GM20000 (cell line): ENCODE measurements at regions not wholly inside any gene's neighbourhood (a gene's known extent, or its start where the extent isn't known, plus 50 kb on each side); places are given as distances from the start of the nearest gene placed in this dataset.

ENCODE experiments used
- DNase-seq: peaks from one replicate; pipeline ENCODE4 v3.0.0; 2012; ENCODE audit warnings: low spot score
- TF ChIP-seq, protein P1 (sequence below): IDR thresholded peaks from 2 replicates; pipeline ENCODE4 v1.5.1; 2012; ENCODE audit warnings: mild to moderate bottlenecking, control low read depth; ENCODE audit errors: extremely low read depth, missing control alignments

DNA sequence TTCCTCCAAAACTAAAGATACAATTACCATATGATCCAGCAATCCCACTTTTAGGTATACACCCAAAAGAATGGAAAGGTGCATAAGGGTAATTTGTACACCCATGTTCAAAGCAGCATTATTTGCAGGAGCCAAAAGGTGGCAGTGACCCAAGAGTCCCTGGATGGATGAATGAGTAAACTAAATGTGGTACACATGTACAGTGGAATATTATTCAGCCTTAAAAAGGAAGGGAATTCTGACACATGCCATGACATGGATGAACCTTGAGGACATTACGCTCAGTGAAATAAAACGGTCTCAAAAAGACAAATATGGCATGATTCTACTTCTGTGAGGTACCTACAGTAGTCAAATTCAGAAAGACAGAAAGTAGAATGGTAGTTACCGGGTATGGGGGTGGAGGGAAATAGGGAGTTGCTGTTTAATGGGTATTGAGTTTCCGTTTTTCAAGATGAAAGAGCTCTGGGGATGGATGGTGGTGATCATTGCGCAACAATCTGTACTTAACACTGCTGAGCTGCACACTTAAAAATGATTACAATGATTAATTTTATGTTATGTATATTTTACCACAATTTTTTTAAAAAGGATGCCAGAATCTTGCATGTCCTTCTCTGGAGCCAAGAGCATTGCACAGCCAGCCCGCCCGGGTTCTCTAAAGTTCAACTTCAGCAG lies 518.9 kb upstream of the JARID2 start:
- TF ChIP-seq, protein P1, sequence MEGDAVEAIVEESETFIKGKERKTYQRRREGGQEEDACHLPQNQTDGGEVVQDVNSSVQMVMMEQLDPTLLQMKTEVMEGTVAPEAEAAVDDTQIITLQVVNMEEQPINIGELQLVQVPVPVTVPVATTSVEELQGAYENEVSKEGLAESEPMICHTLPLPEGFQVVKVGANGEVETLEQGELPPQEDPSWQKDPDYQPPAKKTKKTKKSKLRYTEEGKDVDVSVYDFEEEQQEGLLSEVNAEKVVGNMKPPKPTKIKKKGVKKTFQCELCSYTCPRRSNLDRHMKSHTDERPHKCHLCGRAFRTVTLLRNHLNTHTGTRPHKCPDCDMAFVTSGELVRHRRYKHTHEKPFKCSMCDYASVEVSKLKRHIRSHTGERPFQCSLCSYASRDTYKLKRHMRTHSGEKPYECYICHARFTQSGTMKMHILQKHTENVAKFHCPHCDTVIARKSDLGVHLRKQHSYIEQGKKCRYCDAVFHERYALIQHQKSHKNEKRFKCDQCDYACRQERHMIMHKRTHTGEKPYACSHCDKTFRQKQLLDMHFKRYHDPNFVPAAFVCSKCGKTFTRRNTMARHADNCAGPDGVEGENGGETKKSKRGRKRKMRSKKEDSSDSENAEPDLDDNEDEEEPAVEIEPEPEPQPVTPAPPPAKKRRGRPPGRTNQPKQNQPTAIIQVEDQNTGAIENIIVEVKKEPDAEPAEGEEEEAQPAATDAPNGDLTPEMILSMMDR, result no peak
- DNase-seq, result no peak

DNA sequence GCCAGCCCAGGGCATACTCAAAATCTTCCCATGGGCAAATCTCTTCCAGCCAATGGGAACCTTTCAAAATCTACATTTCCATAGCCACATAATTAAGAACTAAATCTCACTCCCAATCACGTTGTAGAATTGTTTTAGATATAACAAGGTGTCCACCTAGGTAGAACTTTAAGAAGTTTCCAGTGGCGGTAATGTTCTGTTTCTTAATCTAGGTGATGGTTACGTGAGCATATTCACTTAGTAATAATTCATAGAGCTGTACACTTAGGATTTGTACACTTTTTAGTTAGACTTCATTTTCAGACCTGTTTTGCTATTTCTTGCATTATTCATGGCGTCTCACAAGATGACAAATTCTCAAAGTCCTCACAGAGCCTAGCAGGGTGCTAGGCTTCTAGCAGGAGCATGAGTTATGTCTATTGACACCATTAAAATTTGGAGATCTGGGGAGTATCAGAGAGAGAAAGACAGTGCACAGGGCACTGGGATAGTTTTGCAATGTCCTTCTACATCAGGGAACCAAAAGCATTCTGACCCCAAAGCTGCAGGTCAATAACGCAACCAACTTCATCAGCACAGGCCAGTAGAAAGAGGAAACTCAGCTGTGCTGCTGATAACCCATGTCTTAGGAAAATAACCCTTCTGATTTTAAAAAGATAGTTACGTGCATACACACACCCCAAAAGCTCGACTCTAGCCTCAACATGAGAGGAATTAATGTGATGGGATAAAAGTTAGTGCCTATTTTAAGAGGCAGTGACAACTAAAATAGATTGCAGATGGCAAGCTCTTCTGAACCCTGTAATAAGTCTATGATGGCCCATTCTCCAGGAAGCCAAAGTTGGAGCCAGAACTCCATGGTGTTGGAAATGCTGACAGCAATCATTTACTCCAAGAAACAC lies 518.1 kb upstream of the JARID2 start:
- TF ChIP-seq, protein P1, result no peak
- no peak for DNase-seq

DNA sequence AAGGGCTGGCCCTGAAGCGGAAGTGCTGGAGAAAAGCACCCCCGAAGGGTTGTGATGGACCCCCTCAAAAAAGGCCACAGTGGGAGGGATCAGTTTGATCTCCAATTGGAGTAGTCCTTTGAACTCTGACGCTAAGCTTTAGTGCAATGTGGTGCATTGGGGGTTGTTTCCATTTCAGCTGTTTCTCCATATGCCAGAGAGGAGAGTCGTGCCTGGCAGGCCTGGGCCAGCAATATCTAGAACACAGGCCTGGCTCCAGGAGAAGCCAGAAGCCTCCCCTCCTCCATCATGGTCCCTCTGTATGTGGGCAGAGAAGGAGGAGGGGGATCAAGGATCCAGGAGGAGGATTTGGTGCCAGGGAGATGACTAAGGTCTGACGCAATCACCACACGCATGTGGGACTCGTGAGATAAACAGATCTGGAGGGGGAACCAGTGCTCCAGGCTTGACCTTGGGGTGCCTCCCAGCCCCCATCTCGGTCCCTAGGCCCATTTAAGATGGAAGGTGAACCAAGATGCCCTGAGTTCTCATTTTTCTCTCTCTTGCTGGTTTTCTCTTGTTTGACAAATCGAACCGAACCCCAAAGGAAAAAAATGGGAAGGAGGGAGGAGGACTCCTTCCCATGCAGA lies 517.4 kb upstream of the JARID2 start:
- TF ChIP-seq, protein P1, result no peak
- DNase-seq, result no peak

DNA sequence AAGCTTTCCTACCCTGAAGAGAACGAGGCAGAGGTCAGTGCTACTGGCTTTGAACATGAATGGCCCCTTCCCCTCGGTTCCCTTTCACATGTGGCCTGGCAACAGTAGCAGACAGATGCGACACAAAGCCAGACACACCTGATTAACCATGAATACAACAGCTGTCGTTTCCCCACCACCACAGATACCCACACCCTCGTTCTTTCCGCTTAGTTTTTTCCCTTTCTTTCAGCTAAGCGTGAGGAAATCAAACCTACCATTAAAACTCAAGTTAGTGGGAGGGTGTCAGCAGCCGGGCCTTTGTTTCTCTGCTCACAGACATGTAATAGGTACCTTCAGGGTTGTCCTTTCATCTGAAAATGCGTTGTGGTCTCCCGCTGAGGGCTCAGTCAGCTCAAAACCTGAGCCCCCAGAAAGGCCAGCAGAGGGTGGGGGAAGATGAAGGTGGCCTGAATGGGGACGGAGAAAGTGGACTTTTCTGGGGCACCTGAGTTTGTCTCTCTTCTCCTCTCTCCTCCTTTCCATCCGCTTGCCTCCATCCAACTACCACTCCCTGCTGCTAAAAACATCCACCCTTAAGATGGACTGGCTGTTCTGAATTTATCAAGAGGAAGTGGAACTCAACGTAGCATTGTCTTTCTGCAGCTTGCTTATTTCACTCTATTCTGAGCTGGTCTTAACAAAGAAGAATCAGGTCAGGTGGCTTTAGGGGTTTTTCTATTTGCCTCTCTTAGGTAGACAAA lies 516.6 kb upstream of the JARID2 start:
- peak; percentile 50 for DNase-seq
- TF ChIP-seq, protein P1, result no peak

DNA sequence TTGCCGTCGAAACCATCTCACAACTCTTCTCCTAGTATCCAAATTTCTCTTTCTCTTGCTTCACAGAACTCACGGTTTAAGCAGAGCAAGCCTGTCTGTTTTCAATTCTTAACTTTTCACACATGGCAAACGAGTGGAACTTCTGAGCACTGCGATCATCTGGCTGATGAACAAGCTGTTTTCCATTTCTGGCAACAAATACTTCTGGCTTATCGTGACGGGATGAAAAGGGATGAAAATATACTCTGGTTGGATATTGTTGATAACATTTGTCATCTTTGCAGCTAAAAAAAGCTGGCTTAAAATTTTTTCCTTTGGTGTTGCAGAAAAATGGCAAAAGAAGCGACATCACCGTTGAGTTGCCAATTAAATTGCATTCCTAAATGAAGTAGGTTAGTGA lies 515.2 kb upstream of the JARID2 start:
- no peak for DNase-seq
- TF ChIP-seq, protein P1, result no peak

DNA sequence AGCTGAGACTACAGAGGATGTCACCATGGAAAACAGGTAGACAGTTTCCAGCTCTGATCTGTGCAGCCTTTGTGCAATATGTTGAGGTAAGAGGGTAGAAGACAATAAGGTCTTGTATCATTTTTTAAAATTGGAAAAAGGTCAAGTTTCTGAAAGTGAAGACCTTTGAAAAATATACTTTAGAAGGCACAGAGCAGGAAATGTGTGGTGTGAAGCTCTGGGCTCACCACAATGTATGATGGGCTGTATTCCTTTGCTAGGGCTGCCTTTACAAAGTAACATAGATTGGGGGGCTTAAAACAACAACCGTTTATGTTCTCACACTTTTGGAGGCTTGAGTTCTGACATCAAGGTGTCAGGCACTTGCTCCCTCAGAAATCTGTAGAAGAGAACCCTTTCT lies 514.3 kb upstream of the JARID2 start:
- DNase-seq, result no peak
- TF ChIP-seq, protein P1, result no peak
